MV-4-11 (cell line): ENCODE measurements at regions not wholly inside any gene's neighbourhood (a gene's known extent, or its start where the extent isn't known, plus 50 kb on each side); places are given as distances from the start of the nearest gene placed in this dataset.

Source experiments
- DNase-seq: peaks from one replicate; lab custom pipeline; 2025; lab: John Stamatoyannopoulos, UW

- no peak for DNase-seq
These were observed 764.0 kb upstream of the CITED2 start for GRCh38 chr6:140138311-140139010.

GRCh38 chr6:140134224-140134623, 759.8 kb upstream of the CITED2 start:
- DNase-seq: no peak

- no peak for DNase-seq
These were observed 755.6 kb upstream of the CITED2 start for GRCh38 chr6:140130074-140130473.

GRCh38 chr6:140124498-140124897, 750.0 kb upstream of the CITED2 start:
- DNase-seq: no peak

- DNase-seq: no peak
These were observed 733.7 kb upstream of the CITED2 start for GRCh38 chr6:140108167-140108566.

- no peak for DNase-seq
These were observed 732.8 kb upstream of the CITED2 start for GRCh38 chr6:140107216-140107615.

- DNase-seq: peak; percentile 8
These were observed 731.4 kb upstream of the CITED2 start for GRCh38 chr6:140105857-140106256.

- DNase-seq: no peak
These were observed 730.8 kb upstream of the CITED2 start for GRCh38 chr6:140105241-140105640.

GRCh38 chr6:140101818-140102217, 727.4 kb upstream of the CITED2 start:
- peak; percentile 23 for DNase-seq

GRCh38 chr6:140101367-140101766, 726.9 kb upstream of the CITED2 start:
- no peak for DNase-seq

GRCh38 chr6:140095532-140095931, 721.1 kb upstream of the CITED2 start:
- no peak for DNase-seq

GRCh38 chr6:140091895-140092294, 717.4 kb upstream of the CITED2 start:
- no peak for DNase-seq

- DNase-seq: no peak
These were observed 716.4 kb upstream of the CITED2 start for GRCh38 chr6:140090871-140091270.

- DNase-seq: no peak
These were observed 708.9 kb upstream of the CITED2 start for GRCh38 chr6:140083375-140083774.

GRCh38 chr6:140082867-140083297, 708.4 kb upstream of the CITED2 start:
- no peak for DNase-seq

GRCh38 chr6:140079328-140079727, 704.9 kb upstream of the CITED2 start:
- no peak for DNase-seq

- DNase-seq: no peak
These were observed 704.2 kb upstream of the CITED2 start for GRCh38 chr6:140078561-140079125.

GRCh38 chr6:140077827-140078560, 703.5 kb upstream of the CITED2 start:
- DNase-seq: no peak

- DNase-seq: no peak
These were observed 701.7 kb upstream of the CITED2 start for GRCh38 chr6:140076105-140076504.

GRCh38 chr6:140073456-140073855, 699.0 kb upstream of the CITED2 start:
- DNase-seq: peak; percentile 58

GRCh38 chr6:140071601-140072062, 697.2 kb upstream of the CITED2 start:
- DNase-seq: no peak

GRCh38 chr6:140070846-140071473, 696.5 kb upstream of the CITED2 start:
- DNase-seq: no peak

GRCh38 chr6:140069576-140069975, 695.1 kb upstream of the CITED2 start:
- DNase-seq: no peak
